K562 (cell line): ENCODE measurements at regions not wholly inside any gene's neighbourhood (a gene's known extent, or its start where the extent isn't known, plus 50 kb on each side); places are given as distances from the start of the nearest gene placed in this dataset.

Experiments used
- CTCF ChIP-seq, 3 experiments: IDR thresholded peaks in 2 of 3; conservative IDR thresholded peaks in 1 of 3; 2 replicates each; pipeline ENCODE4 v1.5.1; 2011 to 2012; ENCODE audit warnings: low read length in 3 of 3, mild to moderate bottlenecking in 3 of 3, control low read depth in 2 of 3, improper control_type of control experiment in 1 of 3, inconsistent platforms in 1 of 3, low read depth in 1 of 3, mixed read lengths in 1 of 3, moderate library complexity in 1 of 3; ENCODE audit not compliant: insufficient read depth in 2 of 3
- EHMT2 ChIP-seq: fragments of 450-650 bp; IDR thresholded peaks from 2 replicates; pipeline ENCODE4 v1.6.1; 2018; ENCODE audit warnings: antibody characterized with exemption
- EZH2 ChIP-seq: IDR thresholded peaks from 2 replicates; pipeline ENCODE4 v1.6.1; 2012; ENCODE audit warnings: low read depth, mild to moderate bottlenecking, inconsistent platforms, low read length, borderline replicate concordance
- FOXJ2 ChIP-seq: fragments of 200-800 bp; sonication (Bioruptor generic); IDR thresholded peaks from 2 replicates; pipeline ENCODE4 v1.6.1; 2016; ENCODE audit warnings: missing genetic modification characterization, missing compliant biosample characterization
- NFXL1 ChIP-seq: fragments of 450-650 bp; formaldehyde crosslinking; IDR thresholded peaks from 2 replicates; pipeline ENCODE4 v1.4.0; 2021; ENCODE audit warnings: mild to moderate bottlenecking
- NR2C1 ChIP-seq, 2 experiments: fragments of 450-650 bp; IDR thresholded peaks; 2 replicates each; pipeline ENCODE4 v1.6.1; 2017; ENCODE audit warnings: mild to moderate bottlenecking in 2 of 2, antibody characterized with exemption in 1 of 2, inconsistent platforms in 1 of 2, missing compliant biosample characterization in 1 of 2, missing genetic modification characterization in 1 of 2
- PHTF2 ChIP-seq: fragments of 250-450 bp; sonication (Bioruptor Pico); IDR thresholded peaks from 2 replicates; pipeline ENCODE4 v1.5.0; 2021; ENCODE audit warnings: mild to moderate bottlenecking
- POLR2A ChIP-seq: fragments of 450-650 bp; conservative IDR thresholded peaks from 2 replicates; pipeline ENCODE4 v1.6.1; 2016
- SAFB ChIP-seq: fragments of 200-400 bp; formaldehyde crosslinking; IDR thresholded peaks from 2 replicates; pipeline ENCODE4 v1.6.1; 2017; ENCODE audit warnings: low read depth, low read length, borderline replicate concordance
- ZNF24 ChIP-seq: fragments of 450-650 bp; IDR thresholded peaks from 2 replicates; pipeline ENCODE4 v1.6.1; 2016
- TF ChIP-seq, protein P1 (sequence below): fragments of 250-450 bp; sonication (Bioruptor Pico); IDR thresholded peaks from 2 replicates; pipeline ENCODE4 v1.8.0; 2022; ENCODE audit warnings: moderate library complexity, mild to moderate bottlenecking, inconsistent platforms
- TF ChIP-seq, protein P2 (sequence below), 2 experiments: fragments of 450-650 bp in 1 of 2; sonication (generic) in 1 of 2; formaldehyde crosslinking in 1 of 2; IDR thresholded peaks; 2 replicates each; pipeline versions ENCODE4 v1.7.1 to v1.9.0; 2016 to 2022; ENCODE audit warnings: inconsistent platforms in 1 of 2, mild to moderate bottlenecking in 1 of 2, missing genetic modification reagents in 1 of 2
- TF ChIP-seq, protein P3 (sequence below): fragments of 250-450 bp; sonication (Bioruptor Pico); IDR thresholded peaks from 2 replicates; pipeline ENCODE4 v1.4.0; 2020; ENCODE audit warnings: mild to moderate bottlenecking

GRCh38 chr9:708182-708550 is 133.3 kb upstream of the DMRT1 start:
- TF ChIP-seq CTCF (IDR thresholded peaks at IDR 0.05 in 2 of 3, conservative IDR thresholded peaks at IDR 0.05 in 1 of 3; ENCODE audit: insufficient read depth in 2 of 3, low read depth in 1 of 3, low read length in 3 of 3) = no peak
- TF ChIP-seq SAFB = no peak
- TF ChIP-seq NR2C1 (IDR thresholded peaks at IDR 0.05) = no peak
- no peak for TF ChIP-seq NR2C1 (tag; IDR thresholded peaks at IDR 0.05)
- TF ChIP-seq POLR2A = no peak
- no peak for TF ChIP-seq EHMT2
- TF ChIP-seq, protein P1, sequence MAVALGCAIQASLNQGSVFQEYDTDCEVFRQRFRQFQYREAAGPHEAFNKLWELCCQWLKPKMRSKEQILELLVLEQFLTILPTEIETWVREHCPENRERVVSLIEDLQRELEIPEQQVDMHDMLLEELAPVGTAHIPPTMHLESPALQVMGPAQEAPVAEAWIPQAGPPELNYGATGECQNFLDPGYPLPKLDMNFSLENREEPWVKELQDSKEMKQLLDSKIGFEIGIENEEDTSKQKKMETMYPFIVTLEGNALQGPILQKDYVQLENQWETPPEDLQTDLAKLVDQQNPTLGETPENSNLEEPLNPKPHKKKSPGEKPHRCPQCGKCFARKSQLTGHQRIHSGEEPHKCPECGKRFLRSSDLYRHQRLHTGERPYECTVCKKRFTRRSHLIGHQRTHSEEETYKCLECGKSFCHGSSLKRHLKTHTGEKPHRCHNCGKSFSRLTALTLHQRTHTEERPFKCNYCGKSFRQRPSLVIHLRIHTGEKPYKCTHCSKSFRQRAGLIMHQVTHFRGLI = no peak
- TF ChIP-seq PHTF2 (CRISPR knock-in tag) = no peak
- no peak for TF ChIP-seq EZH2
- TF ChIP-seq, protein P2, sequence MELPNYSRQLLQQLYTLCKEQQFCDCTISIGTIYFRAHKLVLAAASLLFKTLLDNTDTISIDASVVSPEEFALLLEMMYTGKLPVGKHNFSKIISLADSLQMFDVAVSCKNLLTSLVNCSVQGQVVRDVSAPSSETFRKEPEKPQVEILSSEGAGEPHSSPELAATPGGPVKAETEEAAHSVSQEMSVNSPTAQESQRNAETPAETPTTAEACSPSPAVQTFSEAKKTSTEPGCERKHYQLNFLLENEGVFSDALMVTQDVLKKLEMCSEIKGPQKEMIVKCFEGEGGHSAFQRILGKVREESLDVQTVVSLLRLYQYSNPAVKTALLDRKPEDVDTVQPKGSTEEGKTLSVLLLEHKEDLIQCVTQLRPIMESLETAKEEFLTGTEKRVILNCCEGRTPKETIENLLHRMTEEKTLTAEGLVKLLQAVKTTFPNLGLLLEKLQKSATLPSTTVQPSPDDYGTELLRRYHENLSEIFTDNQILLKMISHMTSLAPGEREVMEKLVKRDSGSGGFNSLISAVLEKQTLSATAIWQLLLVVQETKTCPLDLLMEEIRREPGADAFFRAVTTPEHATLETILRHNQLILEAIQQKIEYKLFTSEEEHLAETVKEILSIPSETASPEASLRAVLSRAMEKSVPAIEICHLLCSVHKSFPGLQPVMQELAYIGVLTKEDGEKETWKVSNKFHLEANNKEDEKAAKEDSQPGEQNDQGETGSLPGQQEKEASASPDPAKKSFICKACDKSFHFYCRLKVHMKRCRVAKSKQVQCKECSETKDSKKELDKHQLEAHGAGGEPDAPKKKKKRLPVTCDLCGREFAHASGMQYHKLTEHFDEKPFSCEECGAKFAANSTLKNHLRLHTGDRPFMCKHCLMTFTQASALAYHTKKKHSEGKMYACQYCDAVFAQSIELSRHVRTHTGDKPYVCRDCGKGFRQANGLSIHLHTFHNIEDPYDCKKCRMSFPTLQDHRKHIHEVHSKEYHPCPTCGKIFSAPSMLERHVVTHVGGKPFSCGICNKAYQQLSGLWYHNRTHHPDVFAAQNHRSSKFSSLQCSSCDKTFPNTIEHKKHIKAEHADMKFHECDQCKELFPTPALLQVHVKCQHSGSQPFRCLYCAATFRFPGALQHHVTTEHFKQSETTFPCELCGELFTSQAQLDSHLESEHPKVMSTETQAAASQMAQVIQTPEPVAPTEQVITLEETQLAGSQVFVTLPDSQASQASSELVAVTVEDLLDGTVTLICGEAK (IDR thresholded peaks at IDR 0.05) = no peak
- TF ChIP-seq, protein P2 (CRISPR knock-in tag; IDR thresholded peaks at IDR 0.05) = no peak
- TF ChIP-seq NFXL1 = no peak
- no peak for TF ChIP-seq ZNF24
- TF ChIP-seq, protein P3, sequence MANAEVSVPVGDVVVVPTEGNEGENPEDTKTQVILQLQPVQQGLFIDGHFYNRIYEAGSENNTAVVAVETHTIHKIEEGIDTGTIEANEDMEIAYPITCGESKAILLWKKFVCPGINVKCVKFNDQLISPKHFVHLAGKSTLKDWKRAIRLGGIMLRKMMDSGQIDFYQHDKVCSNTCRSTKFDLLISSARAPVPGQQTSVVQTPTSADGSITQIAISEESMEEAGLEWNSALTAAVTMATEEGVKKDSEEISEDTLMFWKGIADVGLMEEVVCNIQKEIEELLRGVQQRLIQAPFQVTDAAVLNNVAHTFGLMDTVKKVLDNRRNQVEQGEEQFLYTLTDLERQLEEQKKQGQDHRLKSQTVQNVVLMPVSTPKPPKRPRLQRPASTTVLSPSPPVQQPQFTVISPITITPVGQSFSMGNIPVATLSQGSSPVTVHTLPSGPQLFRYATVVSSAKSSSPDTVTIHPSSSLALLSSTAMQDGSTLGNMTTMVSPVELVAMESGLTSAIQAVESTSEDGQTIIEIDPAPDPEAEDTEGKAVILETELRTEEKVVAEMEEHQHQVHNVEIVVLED (CRISPR knock-in tag) = no peak
- no peak for TF ChIP-seq FOXJ2 (tag)
